CD14-positive monocyte (primary cell): ENCODE measurements at regions not wholly inside any gene's neighbourhood (a gene's known extent, or its start where the extent isn't known, plus 50 kb on each side); places are given as distances from the start of the nearest gene placed in this dataset.

Source experiments
- DNase-seq, 3 donors: peaks; one replicate each; pipeline ENCODE4 v3.0.0-alpha.2; 2011 to 2022
- H2AFZ ChIP-seq: 2 replicates; pipeline ENCODE4 v1.6.0; 2012; ENCODE audit warnings: mild to moderate bottlenecking, low read depth, low read length, inconsistent platforms; ENCODE audit not compliant: insufficient read depth, poor library complexity, severe bottlenecking
- H3K27ac ChIP-seq, 2 donors: 1 replicate in 1 of 2; 2 replicates in 1 of 2; pipeline ENCODE4 v1.5.1; 2012 to 2013; ENCODE audit warnings: low read length in 2 of 2, control low read depth in 1 of 2, inconsistent platforms in 1 of 2, low read depth in 1 of 2, mild to moderate bottlenecking in 1 of 2
- H3K27me3 ChIP-seq, 2 donors: one replicate each; pipeline versions ENCODE4 v1.6.0 to v1.6.1; 2011 to 2013; ENCODE audit warnings: low read length in 2 of 2; ENCODE audit not compliant: control insufficient read depth in 2 of 2, insufficient read depth in 2 of 2
- H3K36me3 ChIP-seq, 2 donors: replicated peaks in 1 of 2; 1 replicate in 1 of 2; 2 replicates in 1 of 2; pipeline versions ENCODE4 v1.5.1 to v1.6.1; 2012 to 2013; ENCODE audit warnings: low read length in 2 of 2, control low read depth in 1 of 2, inconsistent platforms in 1 of 2, mild to moderate bottlenecking in 1 of 2; ENCODE audit not compliant: insufficient read depth in 2 of 2, control insufficient read depth in 1 of 2
- H3K4me1 ChIP-seq, 2 donors: 1 replicate in 1 of 2; 2 replicates in 1 of 2; pipeline versions ENCODE4 v1.5.1 to v1.6.1; 2012 to 2013; ENCODE audit warnings: low read length in 2 of 2, control low read depth in 1 of 2, inconsistent platforms in 1 of 2, mild to moderate bottlenecking in 1 of 2, moderate library complexity in 1 of 2; ENCODE audit not compliant: insufficient read depth in 2 of 2, control insufficient read depth in 1 of 2
- H3K4me2 ChIP-seq: replicated peaks from 2 replicates; pipeline ENCODE3; 2012; ENCODE audit warnings: low read length, moderate library complexity, mild to moderate bottlenecking; ENCODE audit not compliant: poor library complexity, severe bottlenecking; ENCODE audit errors: extremely low read depth
- H3K4me3 ChIP-seq, 3 experiments: fragments of 200-600 bp in 1 of 3; sonication (generic) in 1 of 3; replicated peaks in 1 of 3; 1 replicate in 2 of 3; 2 replicates in 1 of 3; pipeline ENCODE4 v1.5.1; 2011 to 2013; ENCODE audit warnings: low read length in 3 of 3, mild to moderate bottlenecking in 3 of 3, control low read depth in 2 of 3, low read depth in 2 of 3, inconsistent platforms in 1 of 3, moderate library complexity in 1 of 3
- H3K79me2 ChIP-seq: 2 replicates; pipeline ENCODE4 v1.6.0; 2012; ENCODE audit warnings: mild to moderate bottlenecking, control low read depth, inconsistent platforms, low read length, moderate library complexity; ENCODE audit not compliant: insufficient read depth
- H3K9ac ChIP-seq: 2 replicates; pipeline ENCODE4 v1.6.0; 2017; ENCODE audit warnings: low read length, mild to moderate bottlenecking; ENCODE audit not compliant: insufficient read depth, poor library complexity, severe bottlenecking
- H3K9me3 ChIP-seq, 2 donors: replicated peaks in 1 of 2; 1 replicate in 1 of 2; 2 replicates in 1 of 2; pipeline versions ENCODE4 v1.5.1 to v1.6.1; 2012 to 2013; ENCODE audit warnings: low read length in 2 of 2, control low read depth in 1 of 2; ENCODE audit not compliant: control insufficient read depth in 1 of 2, insufficient read depth in 1 of 2
- H4K20me1 ChIP-seq: 2 replicates; pipeline ENCODE4 v1.6.0; 2012; ENCODE audit warnings: mild to moderate bottlenecking, low read length, control low read depth, moderate library complexity; ENCODE audit not compliant: insufficient read depth
- H3K27ac Mint-ChIP-seq, 7 donors: one replicate each; pipeline ENCODE4 v1.8.0; 2020; ENCODE audit warnings: mild to moderate bottlenecking in 7 of 7, mixed read lengths in 7 of 7, moderate library complexity in 6 of 7, inconsistent platforms in 2 of 7
- H3K27me3 Mint-ChIP-seq, 3 donors: one replicate each; pipeline ENCODE4 v1.8.0; 2021 to 2022; ENCODE audit warnings: low read depth in 3 of 3, mild to moderate bottlenecking in 3 of 3, mixed read lengths in 3 of 3, moderate library complexity in 3 of 3, inconsistent platforms in 1 of 3
- H3K36me3 Mint-ChIP-seq, 2 donors: one replicate each; pipeline ENCODE4 v1.8.0; 2020; ENCODE audit warnings: mixed read lengths in 2 of 2, inconsistent platforms in 1 of 2, mild to moderate bottlenecking in 1 of 2
- H3K4me1 Mint-ChIP-seq: one replicate; pipeline ENCODE4 v1.8.0; 2020; ENCODE audit warnings: mild to moderate bottlenecking, mixed read lengths
- H3K4me3 Mint-ChIP-seq, 2 donors: one replicate each; pipeline ENCODE4 v1.8.0; 2020; ENCODE audit warnings: mild to moderate bottlenecking in 2 of 2, mixed read lengths in 2 of 2, moderate library complexity in 1 of 2
- H3K9me3 Mint-ChIP-seq, 7 donors: one replicate each; pipeline ENCODE4 v1.8.0; 2020 to 2022; ENCODE audit warnings: mixed read lengths in 7 of 7, mild to moderate bottlenecking in 6 of 7, moderate library complexity in 6 of 7, inconsistent platforms in 2 of 7
- CTCF ChIP-seq: fragments of 200-600 bp; IDR thresholded peaks from one replicate; pipeline ENCODE4 v1.8.0; 2022; ENCODE audit warnings: antibody characterized with exemption, mild to moderate bottlenecking
- WGBS: methylation state at CpG from one replicate; pipeline ENCODE4 v1.1.5; 2013; ENCODE audit warnings: missing lambda C conversion rate; ENCODE audit not compliant: insufficient coverage; 5-methylcytosine and 5-hydroxymethylcytosine counted together
- intact Hi-C, 2 donors: fragments of 100-400 bp; cut with micrococcal nuclease; formaldehyde crosslinking; loops; one replicate each; pipeline versions ENCODE4 v1.15.0 to v1.15.1; 2023

GRCh38 chr6:3640868-3641267, 110.6 kb downstream of the PXDC1 start:
- Histone ChIP-seq H3K4me3 (no peak overlapping the region), H3K27me3 (no peaks in the 10 kb centered on the region), H3K79me2 (no peaks in the 10 kb centered on the region), H3K36me3 (no peaks in the 10 kb centered on the region), H3K4me2 (no peak overlapping the region), H3K9ac (no peak overlapping the region), H3K27ac (no peak overlapping the region), H3K4me1 (no peaks in the 10 kb centered on the region), H2AFZ (no peak overlapping the region), H3K9me3 (no peaks in the 10 kb centered on the region), H4K20me1 (no peaks in the 10 kb centered on the region)
- no CpG with 5 or more reads among the region's 2 CpGs for WGBS
- H3K27ac Mint-ChIP-seq = no peak overlapping the region
- DNase-seq = no peak
- peaks cover 4 to 8% (median 6%) of the 10 kb centered on the region in 3 donors for H3K27me3 Mint-ChIP-seq
- H3K4me1 Mint-ChIP-seq = no peaks in the 10 kb centered on the region
- intact Hi-C loops = no loop called here
- no peaks in the 10 kb centered on the region for H3K36me3 Mint-ChIP-seq
- no peak overlapping the region for H3K4me3 Mint-ChIP-seq
- peaks cover 0 to 4% (median 0%) of the 10 kb centered on the region in 7 donors for H3K9me3 Mint-ChIP-seq
- no peak for TF ChIP-seq CTCF

GRCh38 chr6:3638662-3639061, 112.9 kb downstream of the PXDC1 start:
- no peak for DNase-seq
- no CpG with 5 or more reads among the region's 4 CpGs for WGBS
- Histone ChIP-seq H3K4me3 (no peak overlapping the region), H3K9me3 (no peaks in the 10 kb centered on the region), H3K9ac (no peak overlapping the region), H3K79me2 (no peaks in the 10 kb centered on the region), H3K36me3 (no peaks in the 10 kb centered on the region), H2AFZ (no peak overlapping the region), H3K27ac (no peak overlapping the region), H3K4me1 (no peaks in the 10 kb centered on the region), H3K27me3 (no peaks in the 10 kb centered on the region), H4K20me1 (no peaks in the 10 kb centered on the region), H3K4me2 (no peak overlapping the region)
- H3K4me3 Mint-ChIP-seq = no peak overlapping the region
- peak overlapping the region in 1 of 7 donors; percentile 21 for H3K27ac Mint-ChIP-seq
- H3K4me1 Mint-ChIP-seq = no peaks in the 10 kb centered on the region
- no peak for TF ChIP-seq CTCF
- H3K36me3 Mint-ChIP-seq = no peaks in the 10 kb centered on the region
- H3K9me3 Mint-ChIP-seq = peaks cover 0 to 4% (median 0%) of the 10 kb centered on the region in 7 donors
- intact Hi-C loops = no loop called here
- peaks cover 2 to 5% (median 3%) of the 10 kb centered on the region in 3 donors for H3K27me3 Mint-ChIP-seq
